ENCODE measurements at regions not wholly inside any gene's neighbourhood (a gene's known extent, or its start where the extent isn't known, plus 50 kb on each side); places are given as distances from the start of the nearest gene placed in this dataset.

- no peak for DNase-seq (ENCODE audit: low read depth in 2 of 3, low spot score in 1 of 3)
These were observed 90.6 kb downstream of the PAX1 start for GRCh38 chr20:21796059-21796458.

GRCh38 chr20:21788082-21788481, 82.6 kb downstream of the PAX1 start:
- no peak for DNase-seq (ENCODE audit: low read depth in 2 of 3, low spot score in 1 of 3)

- no peak for DNase-seq (ENCODE audit: low read depth in 2 of 3, low spot score in 1 of 3)
These were observed 76.1 kb downstream of the PAX1 start for GRCh38 chr20:21781446-21782075.

GRCh38 chr20:21780528-21780927, 75.1 kb downstream of the PAX1 start:
- DNase-seq (ENCODE audit: low read depth in 2 of 3, low spot score in 1 of 3) = no peak

Data from stimulated activated CD4-positive, alpha-beta T cell treated with anti-CD3 and anti-CD28 coated beads, Interleukin-12 subunit alpha, Interleukin-12 subunit beta, amount 100 ng/mL, for 48 hours (primary cell).